ENCODE measurements at regions not wholly inside any gene's neighbourhood (a gene's known extent, or its start where the extent isn't known, plus 50 kb on each side); places are given as distances from the start of the nearest gene placed in this dataset.

DNA sequence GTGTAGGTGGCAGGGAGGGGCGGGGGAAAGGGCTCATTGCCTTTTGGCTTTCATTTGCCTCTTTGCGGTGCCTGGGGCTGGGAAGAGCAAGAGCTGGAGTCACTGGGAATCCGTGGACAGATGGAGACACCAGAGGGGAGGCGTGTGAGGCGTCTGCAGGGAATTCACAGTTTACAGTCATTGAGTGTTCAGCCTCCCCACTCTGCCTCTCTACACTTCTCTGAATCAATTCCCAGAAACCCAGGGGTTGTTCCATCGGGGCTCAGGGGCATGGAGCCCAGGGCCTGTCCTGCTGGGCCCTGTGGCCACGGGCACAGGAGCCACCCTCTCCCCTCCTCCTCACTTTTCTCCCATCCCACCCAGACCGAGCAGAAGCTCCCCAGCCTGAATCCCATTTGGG, 160.5 kb upstream of the NAV2 start:
- H3K27me3 ChIP-seq (ENCODE audit: insufficient read depth, low read length, poor library complexity) = peaks cover 13% of the 10 kb centered on the region
- no peaks in the 10 kb centered on the region for H3K9me3 ChIP-seq (ENCODE audit: insufficient read depth, low read length, severe bottlenecking)
- H3K79me2 ChIP-seq (ENCODE audit: insufficient read depth, low read length) = no peaks in the 10 kb centered on the region
- TF ChIP-seq, protein P1, sequence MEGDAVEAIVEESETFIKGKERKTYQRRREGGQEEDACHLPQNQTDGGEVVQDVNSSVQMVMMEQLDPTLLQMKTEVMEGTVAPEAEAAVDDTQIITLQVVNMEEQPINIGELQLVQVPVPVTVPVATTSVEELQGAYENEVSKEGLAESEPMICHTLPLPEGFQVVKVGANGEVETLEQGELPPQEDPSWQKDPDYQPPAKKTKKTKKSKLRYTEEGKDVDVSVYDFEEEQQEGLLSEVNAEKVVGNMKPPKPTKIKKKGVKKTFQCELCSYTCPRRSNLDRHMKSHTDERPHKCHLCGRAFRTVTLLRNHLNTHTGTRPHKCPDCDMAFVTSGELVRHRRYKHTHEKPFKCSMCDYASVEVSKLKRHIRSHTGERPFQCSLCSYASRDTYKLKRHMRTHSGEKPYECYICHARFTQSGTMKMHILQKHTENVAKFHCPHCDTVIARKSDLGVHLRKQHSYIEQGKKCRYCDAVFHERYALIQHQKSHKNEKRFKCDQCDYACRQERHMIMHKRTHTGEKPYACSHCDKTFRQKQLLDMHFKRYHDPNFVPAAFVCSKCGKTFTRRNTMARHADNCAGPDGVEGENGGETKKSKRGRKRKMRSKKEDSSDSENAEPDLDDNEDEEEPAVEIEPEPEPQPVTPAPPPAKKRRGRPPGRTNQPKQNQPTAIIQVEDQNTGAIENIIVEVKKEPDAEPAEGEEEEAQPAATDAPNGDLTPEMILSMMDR (IDR thresholded peaks at IDR 0.05; ENCODE audit: borderline replicate concordance, extremely low read depth, low read length, poor library complexity, severe bottlenecking) = no peak
- no peak for TF ChIP-seq EZH2 (IDR thresholded peaks at IDR 0.05; ENCODE audit: borderline replicate concordance, low read depth, low read length, severe bottlenecking)
- H3K4me3 ChIP-seq (ENCODE audit: low read depth in 1 of 2, low read length in 2 of 2) = no peak overlapping the region
- no peaks in the 10 kb centered on the region for H3K36me3 ChIP-seq (ENCODE audit: insufficient read depth, low read length)
- H3K4me2 ChIP-seq (ENCODE audit: insufficient read depth, low read length) = no peak overlapping the region
- DNase-seq = no peak
- no peak overlapping the region for H2AFZ ChIP-seq (ENCODE audit: low read depth, low read length)
- H3K27ac ChIP-seq (ENCODE audit: low read length) = no peak overlapping the region
- H3K4me1 ChIP-seq (ENCODE audit: insufficient read depth, low read length) = no peaks in the 10 kb centered on the region
- no peak overlapping the region for H3K9ac ChIP-seq (ENCODE audit: low read depth, low read length)
- no peak for ATAC-seq (ENCODE audit: insufficient read depth, low read depth)
- no peaks in the 10 kb centered on the region; the same call in 1 of the 2 replicates for H4K20me1 ChIP-seq (ENCODE audit: insufficient read depth, low read length)

DNA sequence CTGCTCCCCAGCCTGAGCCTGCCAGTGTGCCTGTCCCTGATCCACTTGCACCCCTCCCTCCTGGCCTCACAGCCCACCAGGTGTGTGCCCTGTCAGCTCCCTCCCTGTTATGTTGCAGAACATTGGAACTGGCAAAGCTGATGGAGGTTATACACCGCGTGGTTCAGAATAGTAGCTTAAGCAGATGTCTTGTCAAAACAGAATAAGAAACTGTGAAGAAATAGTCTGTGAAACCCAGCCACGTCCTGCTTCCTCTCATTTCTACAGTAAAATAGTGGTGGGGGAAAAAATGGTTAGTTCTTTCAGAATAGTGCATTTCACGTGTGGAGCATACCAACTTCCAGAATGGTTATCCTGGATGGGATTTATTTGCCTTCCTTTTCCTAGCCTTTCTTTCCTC, 161.2 kb upstream of the NAV2 start:
- DNase-seq (no peak), ATAC-seq (ENCODE audit: insufficient read depth, low read depth) (no peak)
- Histone ChIP-seq H3K27me3 (ENCODE audit: insufficient read depth, low read length, poor library complexity) (peaks cover 13% of the 10 kb centered on the region), H3K4me2 (ENCODE audit: insufficient read depth, low read length) (no peak overlapping the region), H3K79me2 (ENCODE audit: insufficient read depth, low read length) (no peaks in the 10 kb centered on the region), H3K4me1 (ENCODE audit: insufficient read depth, low read length) (no peaks in the 10 kb centered on the region), H4K20me1 (ENCODE audit: insufficient read depth, low read length) (no peaks in the 10 kb centered on the region; the same call in 1 of the 2 replicates), H3K9me3 (ENCODE audit: insufficient read depth, low read length, severe bottlenecking) (no peaks in the 10 kb centered on the region), H3K4me3 (ENCODE audit: low read depth in 1 of 2, low read length in 2 of 2) (no peak overlapping the region), H3K9ac (ENCODE audit: low read depth, low read length) (no peak overlapping the region), H3K36me3 (ENCODE audit: insufficient read depth, low read length) (no peaks in the 10 kb centered on the region), H3K27ac (ENCODE audit: low read length) (no peak overlapping the region), H2AFZ (ENCODE audit: low read depth, low read length) (no peak overlapping the region)
- TF ChIP-seq EZH2 (IDR thresholded peaks at IDR 0.05; ENCODE audit: borderline replicate concordance, low read depth, low read length, severe bottlenecking) = no peak
- TF ChIP-seq, protein P1 (IDR thresholded peaks at IDR 0.05; ENCODE audit: borderline replicate concordance, extremely low read depth, low read length, poor library complexity, severe bottlenecking) = no peak

DNA sequence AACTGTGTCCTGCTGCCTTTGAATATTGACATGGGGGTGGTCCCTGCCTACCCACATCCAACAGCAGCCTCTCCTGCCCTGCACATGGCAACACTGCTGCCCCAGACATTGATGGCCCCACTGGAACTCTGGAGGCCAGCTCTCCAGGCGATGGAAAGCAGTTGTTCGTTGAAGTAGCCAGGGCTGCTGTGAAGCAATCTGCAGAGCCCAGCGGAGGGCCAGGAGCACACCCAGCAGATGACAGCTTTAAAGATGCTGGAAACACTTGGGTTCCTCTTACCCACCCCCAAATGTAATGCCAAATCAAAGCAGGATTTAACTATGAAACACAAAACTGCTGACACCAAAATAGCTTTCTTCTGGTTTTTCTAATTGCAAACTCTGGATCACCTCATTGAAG, 165.6 kb upstream of the NAV2 start:
- Histone ChIP-seq H3K9ac (ENCODE audit: low read depth, low read length) (no peak overlapping the region), H3K27ac (ENCODE audit: low read length) (no peak overlapping the region), H3K4me1 (ENCODE audit: insufficient read depth, low read length) (no peaks in the 10 kb centered on the region), H3K27me3 (ENCODE audit: insufficient read depth, low read length, poor library complexity) (peaks cover 20% of the 10 kb centered on the region), H3K4me3 (ENCODE audit: low read depth in 1 of 2, low read length in 2 of 2) (no peak overlapping the region), H3K9me3 (ENCODE audit: insufficient read depth, low read length, severe bottlenecking) (no peaks in the 10 kb centered on the region), H2AFZ (ENCODE audit: low read depth, low read length) (no peak overlapping the region), H3K36me3 (ENCODE audit: insufficient read depth, low read length) (no peaks in the 10 kb centered on the region), H4K20me1 (ENCODE audit: insufficient read depth, low read length) (no peaks in the 10 kb centered on the region; the same call in 1 of the 2 replicates), H3K79me2 (ENCODE audit: insufficient read depth, low read length) (no peaks in the 10 kb centered on the region), H3K4me2 (ENCODE audit: insufficient read depth, low read length) (no peak overlapping the region)
- TF ChIP-seq, protein P1 (IDR thresholded peaks at IDR 0.05; ENCODE audit: borderline replicate concordance, extremely low read depth, low read length, poor library complexity, severe bottlenecking) = no peak
- no peak for TF ChIP-seq EZH2 (IDR thresholded peaks at IDR 0.05; ENCODE audit: borderline replicate concordance, low read depth, low read length, severe bottlenecking)
- ATAC-seq (ENCODE audit: insufficient read depth, low read depth) (no peak), DNase-seq (no peak)

DNA sequence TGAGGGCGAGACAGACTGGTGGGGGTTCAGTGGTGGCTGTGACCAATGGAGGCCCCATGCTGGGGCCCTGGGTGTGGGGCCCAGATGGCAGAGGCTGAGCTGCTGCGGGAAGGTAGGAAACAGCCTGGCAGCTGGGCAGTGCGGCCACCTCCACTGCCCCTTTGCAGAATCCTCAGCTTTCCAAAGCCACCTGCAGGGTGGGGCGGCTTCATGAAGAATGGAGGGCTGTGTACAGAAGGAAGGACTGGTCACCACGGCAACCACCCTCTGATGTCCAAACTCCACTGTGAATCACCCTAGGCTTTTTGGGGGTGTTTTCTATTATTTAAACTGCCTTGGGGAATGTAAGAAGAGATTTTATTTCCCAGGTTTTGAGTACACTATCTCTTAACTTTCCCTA, 166.3 kb upstream of the NAV2 start:
- no peak for DNase-seq
- H3K36me3 ChIP-seq (ENCODE audit: insufficient read depth, low read length) = no peaks in the 10 kb centered on the region
- no peaks in the 10 kb centered on the region for H3K79me2 ChIP-seq (ENCODE audit: insufficient read depth, low read length)
- H3K9ac ChIP-seq (ENCODE audit: low read depth, low read length) = no peak overlapping the region
- no peak overlapping the region for H3K4me2 ChIP-seq (ENCODE audit: insufficient read depth, low read length)
- H3K4me1 ChIP-seq (ENCODE audit: insufficient read depth, low read length) = no peaks in the 10 kb centered on the region
- no peak overlapping the region for H2AFZ ChIP-seq (ENCODE audit: low read depth, low read length)
- no peaks in the 10 kb centered on the region for H3K9me3 ChIP-seq (ENCODE audit: insufficient read depth, low read length, severe bottlenecking)
- TF ChIP-seq EZH2 (IDR thresholded peaks at IDR 0.05; ENCODE audit: borderline replicate concordance, low read depth, low read length, severe bottlenecking) = no peak
- TF ChIP-seq, protein P1 (IDR thresholded peaks at IDR 0.05; ENCODE audit: borderline replicate concordance, extremely low read depth, low read length, poor library complexity, severe bottlenecking) = no peak
- H4K20me1 ChIP-seq (ENCODE audit: insufficient read depth, low read length) = no peaks in the 10 kb centered on the region; the same call in 1 of the 2 replicates
- H3K27ac ChIP-seq (ENCODE audit: low read length) = no peak overlapping the region
- no peak for ATAC-seq (ENCODE audit: insufficient read depth, low read depth)
- H3K4me3 ChIP-seq (ENCODE audit: low read depth in 1 of 2, low read length in 2 of 2) = no peak overlapping the region
- H3K27me3 ChIP-seq (ENCODE audit: insufficient read depth, low read length, poor library complexity) = peaks cover 20% of the 10 kb centered on the region
